Esophagus squamous epithelium (tissue), 5 donors: ENCODE measurements at regions not wholly inside any gene's neighbourhood (a gene's known extent, or its start where the extent isn't known, plus 50 kb on each side); places are given as distances from the start of the nearest gene placed in this dataset.

Experiments
- DNase-seq: peaks from one replicate; lab custom pipeline; 2025; lab: John Stamatoyannopoulos, UW
- H3K27ac ChIP-seq, 4 donors: fragments of 200-600 bp; sonication (generic); one replicate each; pipeline ENCODE4 v1.5.1; 2016 to 2019; ENCODE audit warnings: mild to moderate bottlenecking in 1 of 4
- H3K27me3 ChIP-seq, 4 donors: fragments of 200-600 bp; sonication (generic); 1 replicate in 3 of 4; 2 replicates in 1 of 4; pipeline versions ENCODE4 v1.5.1 to v1.6.0; 2017 to 2021; ENCODE audit warnings: antibody characterized with exemption in 1 of 4
- H3K36me3 ChIP-seq, 3 donors: fragments of 200-600 bp; sonication (generic); one replicate each; pipeline ENCODE4 v1.5.1; 2016 to 2019
- H3K4me1 ChIP-seq, 3 donors: fragments of 200-600 bp; sonication (generic); one replicate each; pipeline ENCODE4 v1.5.1; 2017 to 2019
- H3K4me3 ChIP-seq, 4 donors: fragments of 200-600 bp; sonication (generic); 1 replicate in 3 of 4; 2 replicates in 1 of 4; pipeline ENCODE4 v1.5.1; 2016 to 2019; ENCODE audit warnings: mild to moderate bottlenecking in 2 of 4, moderate library complexity in 1 of 4
- H3K9me3 ChIP-seq, 3 donors: fragments of 200-600 bp; sonication (generic); one replicate each; pipeline ENCODE4 v1.5.1; 2016 to 2019
- POLR2A ChIP-seq, 4 donors: fragments of 450-650 bp; IDR thresholded peaks; one replicate each; pipeline ENCODE4 v1.6.1; 2017; ENCODE audit warnings: antibody characterized with exemption in 4 of 4, mild to moderate bottlenecking in 4 of 4, moderate library complexity in 3 of 4
- WGBS, 2 donors: methylation state at CpG; one replicate each; pipeline ENCODE4 v1.1.5; 2018; 5-methylcytosine and 5-hydroxymethylcytosine counted together
- intact Hi-C: fragments of 100-400 bp; cut with DNase I; formaldehyde crosslinking; loops from one replicate; pipeline ENCODE4 v1.15.0; 2022
- TF ChIP-seq, protein P1 (sequence below), 6 experiments: fragments of 450-650 bp in 4 of 6; fragments of 200-600 bp in 2 of 6; sonication (generic) in 2 of 6; IDR thresholded peaks; one replicate each; pipeline ENCODE4 v1.5.1; 2016 to 2019; ENCODE audit warnings: antibody characterized with exemption in 6 of 6, mild to moderate bottlenecking in 4 of 6, moderate library complexity in 4 of 6
- donor health status: DM: yes; HTN: yes; CAD: no.

DNA sequence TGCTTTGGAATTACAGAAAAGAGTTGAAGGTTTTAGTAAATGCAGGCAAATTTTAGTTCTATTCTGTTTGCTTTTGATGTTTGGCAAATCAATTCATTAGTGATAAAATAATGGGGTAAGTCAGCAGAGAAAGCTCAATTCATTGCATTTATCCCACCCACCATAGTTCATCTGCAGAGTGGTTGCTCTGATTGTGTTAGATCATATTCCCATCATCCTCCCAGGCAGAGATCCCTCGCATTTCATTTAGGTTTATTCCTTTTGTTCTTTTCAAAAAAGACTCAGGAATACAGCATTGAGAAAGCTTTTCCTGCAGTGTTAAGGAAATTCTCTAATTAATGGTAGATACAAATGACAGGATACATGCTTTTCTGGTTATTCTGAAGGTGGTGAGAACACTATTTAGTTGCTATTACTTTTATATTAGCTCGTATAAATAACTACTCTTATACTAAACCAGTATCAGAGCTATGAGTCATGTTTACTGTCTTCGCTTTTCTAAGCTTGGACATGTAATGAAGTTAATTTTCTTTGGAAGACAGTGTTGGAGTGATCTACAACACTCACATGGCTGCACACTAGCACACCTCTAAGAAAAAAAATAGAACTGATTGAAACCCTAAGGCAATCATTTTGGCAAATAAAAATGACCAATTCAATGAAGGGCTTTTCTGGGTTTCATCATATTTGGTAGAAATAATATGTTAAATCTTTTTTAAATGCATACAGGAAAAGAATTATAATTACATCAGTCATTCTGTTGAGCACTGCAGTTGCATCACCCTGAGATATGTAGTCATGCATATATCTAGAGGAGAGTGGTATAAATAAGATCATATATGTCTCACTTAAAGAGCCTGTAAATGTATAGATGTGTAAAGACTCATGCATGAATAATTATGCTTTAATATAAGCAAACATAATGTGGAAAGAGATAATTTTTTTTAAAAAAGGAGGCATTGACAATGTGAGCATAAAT is 351.6 kb downstream of the PCDH7 start:
- 44 to 49% methylated on average over 3 of the region's 3 CpGs for WGBS, 2 donors

DNA sequence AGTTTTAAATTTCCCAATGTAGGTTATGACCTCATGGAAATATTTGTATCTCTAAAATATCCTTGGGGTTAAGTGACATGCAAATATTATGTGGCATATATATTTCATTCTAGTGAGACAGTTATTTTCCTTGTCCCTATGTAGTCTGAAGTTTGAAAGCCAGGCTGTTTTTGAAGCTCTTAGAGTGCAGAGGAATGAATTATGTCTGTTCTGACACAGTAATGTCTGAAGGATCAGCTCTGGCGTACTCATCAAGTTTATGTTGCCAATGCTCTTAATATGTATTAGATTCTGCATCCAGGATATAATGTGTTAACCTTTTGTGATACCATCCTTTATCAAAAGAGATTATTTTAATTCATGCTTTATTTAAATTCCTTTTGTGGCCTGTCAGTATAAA is 355.8 kb downstream of the PCDH7 start:
- H3K4me3 ChIP-seq = no peak overlapping the region
- peaks cover 0 to 7% (median 0%) of the 10 kb centered on the region in 3 donors for H3K4me1 ChIP-seq
- H3K27ac ChIP-seq = no peak overlapping the region
- no peak for TF ChIP-seq POLR2A (IDR thresholded peaks at IDR 0.05)
- TF ChIP-seq, protein P1, sequence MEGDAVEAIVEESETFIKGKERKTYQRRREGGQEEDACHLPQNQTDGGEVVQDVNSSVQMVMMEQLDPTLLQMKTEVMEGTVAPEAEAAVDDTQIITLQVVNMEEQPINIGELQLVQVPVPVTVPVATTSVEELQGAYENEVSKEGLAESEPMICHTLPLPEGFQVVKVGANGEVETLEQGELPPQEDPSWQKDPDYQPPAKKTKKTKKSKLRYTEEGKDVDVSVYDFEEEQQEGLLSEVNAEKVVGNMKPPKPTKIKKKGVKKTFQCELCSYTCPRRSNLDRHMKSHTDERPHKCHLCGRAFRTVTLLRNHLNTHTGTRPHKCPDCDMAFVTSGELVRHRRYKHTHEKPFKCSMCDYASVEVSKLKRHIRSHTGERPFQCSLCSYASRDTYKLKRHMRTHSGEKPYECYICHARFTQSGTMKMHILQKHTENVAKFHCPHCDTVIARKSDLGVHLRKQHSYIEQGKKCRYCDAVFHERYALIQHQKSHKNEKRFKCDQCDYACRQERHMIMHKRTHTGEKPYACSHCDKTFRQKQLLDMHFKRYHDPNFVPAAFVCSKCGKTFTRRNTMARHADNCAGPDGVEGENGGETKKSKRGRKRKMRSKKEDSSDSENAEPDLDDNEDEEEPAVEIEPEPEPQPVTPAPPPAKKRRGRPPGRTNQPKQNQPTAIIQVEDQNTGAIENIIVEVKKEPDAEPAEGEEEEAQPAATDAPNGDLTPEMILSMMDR (IDR thresholded peaks at IDR 0.05) = no peak
- no peaks in the 10 kb centered on the region for H3K27me3 ChIP-seq
- no peaks in the 10 kb centered on the region for H3K9me3 ChIP-seq
- intact Hi-C loops = no loop called here
- DNase-seq = no peak
- no peaks in the 10 kb centered on the region for H3K36me3 ChIP-seq
- 0% methylated on average over 1 of the region's 1 CpG for WGBS, 2 donors

More for the DNA sequence above, 351.6 kb downstream of the PCDH7 start:
- no peaks in the 10 kb centered on the region for H3K36me3 ChIP-seq
- TF ChIP-seq POLR2A (IDR thresholded peaks at IDR 0.05) = no peak
- TF ChIP-seq, protein P1 (IDR thresholded peaks at IDR 0.05) = no peak
- H3K27me3 ChIP-seq = no peaks in the 10 kb centered on the region
- H3K9me3 ChIP-seq = no peaks in the 10 kb centered on the region
- DNase-seq = no peak
- H3K27ac ChIP-seq = no peak overlapping the region
- H3K4me1 ChIP-seq = peaks cover 0 to 7% (median 0%) of the 10 kb centered on the region in 3 donors
- no peak overlapping the region for H3K4me3 ChIP-seq
- intact Hi-C loops = no loop called here

DNA sequence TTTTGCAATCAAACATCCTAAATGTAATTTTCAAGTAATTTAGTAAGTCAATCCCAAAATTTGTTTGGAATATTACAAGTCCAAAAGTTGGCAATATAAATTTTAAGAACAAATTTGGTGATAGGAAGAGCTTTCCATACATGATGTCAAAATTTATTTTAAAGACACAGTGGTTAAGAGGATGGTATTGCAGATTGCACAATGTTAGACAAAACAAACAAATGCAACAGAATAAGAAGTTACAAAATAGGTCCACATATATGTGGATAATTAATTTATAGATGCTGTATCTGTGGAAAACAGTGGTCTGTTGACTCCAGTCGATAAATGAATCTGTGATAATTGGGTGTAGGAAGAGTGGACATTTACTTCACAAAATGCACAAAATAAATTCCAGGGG is 358.5 kb downstream of the PCDH7 start:
- Histone ChIP-seq H3K27ac (no peak overlapping the region), H3K36me3 (no peaks in the 10 kb centered on the region), H3K9me3 (no peaks in the 10 kb centered on the region), H3K4me3 (no peak overlapping the region), H3K4me1 (no peaks in the 10 kb centered on the region), H3K27me3 (no peaks in the 10 kb centered on the region)
- intact Hi-C loops = no loop called here
- no peak for TF ChIP-seq POLR2A (IDR thresholded peaks at IDR 0.05)
- TF ChIP-seq, protein P1 (IDR thresholded peaks at IDR 0.05) = no peak
- 70 to 86% methylated on average over 1 of the region's 1 CpG for WGBS, 2 donors
- no peak for DNase-seq

DNA sequence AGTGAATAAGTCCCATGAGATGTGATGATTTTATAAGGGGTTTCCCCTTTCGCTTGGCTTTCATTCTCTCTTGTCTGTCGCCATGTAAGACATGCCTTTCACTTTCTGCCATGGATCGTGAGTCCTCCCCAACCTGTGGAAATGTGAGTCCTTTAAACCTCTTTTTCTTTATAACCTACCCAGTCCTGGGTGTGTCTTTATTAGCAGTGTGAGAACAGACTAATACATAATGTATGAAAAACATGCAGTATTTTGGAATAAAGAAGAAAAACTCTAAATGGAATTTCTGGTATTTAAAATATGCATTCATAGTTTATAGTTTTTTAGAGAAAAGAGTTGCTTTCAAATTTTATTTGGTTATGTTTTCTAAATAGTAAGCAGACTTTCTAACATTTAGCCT is 360.7 kb downstream of the PCDH7 start:
- no peaks in the 10 kb centered on the region for H3K36me3 ChIP-seq
- 89 to 100% methylated on average over 1 to 3 of the region's 3 CpGs for WGBS, 2 donors
- no peak for DNase-seq
- no peaks in the 10 kb centered on the region for H3K9me3 ChIP-seq
- TF ChIP-seq, protein P1 (IDR thresholded peaks at IDR 0.05) = no peak
- TF ChIP-seq POLR2A (IDR thresholded peaks at IDR 0.05) = no peak
- no peaks in the 10 kb centered on the region for H3K4me1 ChIP-seq
- intact Hi-C loops = no loop called here
- H3K27me3 ChIP-seq = no peaks in the 10 kb centered on the region
- H3K4me3 ChIP-seq = no peak overlapping the region
- no peak overlapping the region for H3K27ac ChIP-seq

DNA sequence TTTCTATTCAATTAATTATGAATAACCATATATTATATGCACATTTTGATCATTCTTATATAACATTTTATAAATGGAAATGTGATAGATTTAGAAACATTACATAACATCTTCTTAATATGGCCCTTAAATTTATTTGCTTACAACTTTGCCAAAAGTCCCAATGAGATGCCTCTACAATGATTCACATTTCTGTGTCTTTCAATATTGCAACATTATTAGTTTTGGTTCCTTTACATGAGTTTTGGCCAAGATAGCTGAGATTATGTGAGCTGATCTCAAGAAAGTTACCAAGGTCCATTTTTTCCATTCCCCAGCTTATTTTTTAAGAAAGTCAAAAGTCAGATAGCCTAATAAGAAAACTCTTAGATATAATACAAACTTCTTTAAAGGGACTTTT is 361.2 kb downstream of the PCDH7 start:
- Histone ChIP-seq H3K4me3 (no peak overlapping the region), H3K36me3 (no peaks in the 10 kb centered on the region), H3K9me3 (no peaks in the 10 kb centered on the region), H3K27me3 (no peaks in the 10 kb centered on the region), H3K27ac (no peak overlapping the region), H3K4me1 (no peaks in the 10 kb centered on the region)
- TF ChIP-seq, protein P1 (IDR thresholded peaks at IDR 0.05) = no peak
- TF ChIP-seq POLR2A (IDR thresholded peaks at IDR 0.05) = no peak
- no peak for DNase-seq
- intact Hi-C loops = no loop called here
